ENCODE measurements at regions not wholly inside any gene's neighbourhood (a gene's known extent, or its start where the extent isn't known, plus 50 kb on each side); places are given as distances from the start of the nearest gene placed in this dataset.

- H3K23ac ChIP-seq (ENCODE audit: low read length in 2 of 2): no peak overlapping the region
- H3K27me3 ChIP-seq (ENCODE audit: control insufficient read depth in 1 of 2, insufficient read depth in 1 of 2, low read length in 2 of 2): no peaks in the 10 kb centered on the region
- WGBS: 100% methylated on average over 3 of the region's 3 CpGs
- H2BK5ac ChIP-seq (ENCODE audit: low read depth, low read length, poor library complexity, severe bottlenecking): no peak overlapping the region
- no peak overlapping the region for H2BK12ac ChIP-seq (ENCODE audit: low read length in 2 of 2)
- H4K91ac ChIP-seq (ENCODE audit: low read length): no peak overlapping the region
- H2BK15ac ChIP-seq (ENCODE audit: low read depth, poor library complexity, severe bottlenecking): no peak overlapping the region
- no peak overlapping the region for H4K8ac ChIP-seq (ENCODE audit: low read length)
- no peak overlapping the region for H3K4me3 ChIP-seq (ENCODE audit: insufficient read depth in 1 of 2, low read depth in 1 of 2, low read length in 2 of 2)
- no peak overlapping the region for H3K4ac ChIP-seq (ENCODE audit: low read depth in 1 of 2, low read length in 2 of 2)
- H2AK5ac ChIP-seq (ENCODE audit: low read length, severe bottlenecking): no peak overlapping the region
- no peaks in the 10 kb centered on the region for H3K36me3 ChIP-seq (ENCODE audit: control insufficient read depth in 1 of 2, insufficient read depth in 2 of 2, low read depth in 1 of 2, low read length in 2 of 2)
- H3K27ac ChIP-seq (ENCODE audit: low read length, poor library complexity, severe bottlenecking): no peak overlapping the region
- no peak overlapping the region for H3K9ac ChIP-seq (ENCODE audit: low read length)
- H3K4me2 ChIP-seq (ENCODE audit: low read length, poor library complexity, severe bottlenecking): no peak overlapping the region
- H3K4me1 ChIP-seq (ENCODE audit: control insufficient read depth, insufficient read depth, low read depth, low read length): no peaks in the 10 kb centered on the region
- H2AFZ ChIP-seq (ENCODE audit: low read depth, low read length): no peak overlapping the region
- H2BK120ac ChIP-seq (ENCODE audit: low read depth, low read length): no peak overlapping the region
- no peak overlapping the region for H3K14ac ChIP-seq (ENCODE audit: low read length in 2 of 2)
- no peak for DNase-seq
- H3K9me3 ChIP-seq (ENCODE audit: control insufficient read depth, low read length): no peaks in the 10 kb centered on the region
- no peaks in the 10 kb centered on the region for H3K79me1 ChIP-seq (replicated peaks; ENCODE audit: low read length, poor library complexity, severe bottlenecking)
- no peak overlapping the region for H3K18ac ChIP-seq (ENCODE audit: low read depth in 1 of 2, low read length in 2 of 2)
Measured at GRCh38 chr6:149225370-149225769, 92.1 kb upstream of the TAB2 start.

GRCh38 chr6:149225946-149226345 lies 91.6 kb upstream of the TAB2 start:
- Histone ChIP-seq H3K18ac (ENCODE audit: low read depth in 1 of 2, low read length in 2 of 2) (no peak overlapping the region), H2BK15ac (ENCODE audit: low read depth, poor library complexity, severe bottlenecking) (no peak overlapping the region), H3K4ac (ENCODE audit: low read depth in 1 of 2, low read length in 2 of 2) (no peak overlapping the region), H3K27me3 (ENCODE audit: control insufficient read depth in 1 of 2, insufficient read depth in 1 of 2, low read length in 2 of 2) (no peaks in the 10 kb centered on the region), H2AK5ac (ENCODE audit: low read length, severe bottlenecking) (no peak overlapping the region), H4K8ac (ENCODE audit: low read length) (no peak overlapping the region), H3K27ac (ENCODE audit: low read length, poor library complexity, severe bottlenecking) (no peak overlapping the region), H4K91ac (ENCODE audit: low read length) (no peak overlapping the region), H3K4me3 (ENCODE audit: insufficient read depth in 1 of 2, low read depth in 1 of 2, low read length in 2 of 2) (no peak overlapping the region), H3K14ac (ENCODE audit: low read length in 2 of 2) (no peak overlapping the region), H3K79me1 (replicated peaks; ENCODE audit: low read length, poor library complexity, severe bottlenecking) (no peaks in the 10 kb centered on the region), H3K23ac (ENCODE audit: low read length in 2 of 2) (no peak overlapping the region), H3K4me1 (ENCODE audit: control insufficient read depth, insufficient read depth, low read depth, low read length) (no peaks in the 10 kb centered on the region), H2AFZ (ENCODE audit: low read depth, low read length) (no peak overlapping the region), H3K9ac (ENCODE audit: low read length) (no peak overlapping the region), H3K4me2 (ENCODE audit: low read length, poor library complexity, severe bottlenecking) (no peak overlapping the region), H2BK120ac (ENCODE audit: low read depth, low read length) (no peak overlapping the region), H2BK5ac (ENCODE audit: low read depth, low read length, poor library complexity, severe bottlenecking) (no peak overlapping the region), H3K9me3 (ENCODE audit: control insufficient read depth, low read length) (no peaks in the 10 kb centered on the region), H3K36me3 (ENCODE audit: control insufficient read depth in 1 of 2, insufficient read depth in 2 of 2, low read depth in 1 of 2, low read length in 2 of 2) (no peaks in the 10 kb centered on the region), H2BK12ac (ENCODE audit: low read length in 2 of 2) (no peak overlapping the region)
- no peak for DNase-seq
- 97% methylated on average over 10 of the region's 10 CpGs for WGBS

- Histone ChIP-seq H3K4me3 (ENCODE audit: insufficient read depth in 1 of 2, low read depth in 1 of 2, low read length in 2 of 2) (no peak overlapping the region), H2BK5ac (ENCODE audit: low read depth, low read length, poor library complexity, severe bottlenecking) (no peak overlapping the region), H3K18ac (ENCODE audit: low read depth in 1 of 2, low read length in 2 of 2) (no peak overlapping the region), H3K14ac (ENCODE audit: low read length in 2 of 2) (no peak overlapping the region), H2BK15ac (ENCODE audit: low read depth, poor library complexity, severe bottlenecking) (no peak overlapping the region), H2BK120ac (ENCODE audit: low read depth, low read length) (no peak overlapping the region), H3K79me1 (replicated peaks; ENCODE audit: low read length, poor library complexity, severe bottlenecking) (no peaks in the 10 kb centered on the region), H3K9ac (ENCODE audit: low read length) (no peak overlapping the region), H3K23ac (ENCODE audit: low read length in 2 of 2) (no peak overlapping the region), H3K4me1 (ENCODE audit: control insufficient read depth, insufficient read depth, low read depth, low read length) (peaks cover 5% of the 10 kb centered on the region), H3K9me3 (ENCODE audit: control insufficient read depth, low read length) (no peaks in the 10 kb centered on the region), H2BK12ac (ENCODE audit: low read length in 2 of 2) (no peak overlapping the region), H2AFZ (ENCODE audit: low read depth, low read length) (no peak overlapping the region), H4K8ac (ENCODE audit: low read length) (no peak overlapping the region), H3K27me3 (ENCODE audit: control insufficient read depth in 1 of 2, insufficient read depth in 1 of 2, low read length in 2 of 2) (no peaks in the 10 kb centered on the region), H4K91ac (ENCODE audit: low read length) (no peak overlapping the region), H3K36me3 (ENCODE audit: control insufficient read depth in 1 of 2, insufficient read depth in 2 of 2, low read depth in 1 of 2, low read length in 2 of 2) (no peaks in the 10 kb centered on the region), H3K4me2 (ENCODE audit: low read length, poor library complexity, severe bottlenecking) (no peak overlapping the region), H2AK5ac (ENCODE audit: low read length, severe bottlenecking) (no peak overlapping the region), H3K27ac (ENCODE audit: low read length, poor library complexity, severe bottlenecking) (no peak overlapping the region), H3K4ac (ENCODE audit: low read depth in 1 of 2, low read length in 2 of 2) (no peak overlapping the region)
- no peak for DNase-seq
- WGBS: 88% methylated on average over 4 of the region's 5 CpGs
Measured at GRCh38 chr6:149227796-149228195, 89.7 kb upstream of the TAB2 start.

GRCh38 chr6:149228311-149228955 lies 89.1 kb upstream of the TAB2 start:
- Histone ChIP-seq H3K27ac (ENCODE audit: low read length, poor library complexity, severe bottlenecking) (no peak overlapping the region), H3K9me3 (ENCODE audit: control insufficient read depth, low read length) (no peaks in the 10 kb centered on the region), H4K8ac (ENCODE audit: low read length) (no peak overlapping the region), H3K4ac (ENCODE audit: low read depth in 1 of 2, low read length in 2 of 2) (no peak overlapping the region), H2BK12ac (ENCODE audit: low read length in 2 of 2) (no peak overlapping the region), H4K91ac (ENCODE audit: low read length) (no peak overlapping the region), H3K27me3 (ENCODE audit: control insufficient read depth in 1 of 2, insufficient read depth in 1 of 2, low read length in 2 of 2) (no peaks in the 10 kb centered on the region), H3K4me3 (ENCODE audit: insufficient read depth in 1 of 2, low read depth in 1 of 2, low read length in 2 of 2) (no peak overlapping the region), H3K14ac (ENCODE audit: low read length in 2 of 2) (no peak overlapping the region), H2AFZ (ENCODE audit: low read depth, low read length) (no peak overlapping the region), H3K4me1 (ENCODE audit: control insufficient read depth, insufficient read depth, low read depth, low read length) (peaks cover 10% of the 10 kb centered on the region), H2BK120ac (ENCODE audit: low read depth, low read length) (no peak overlapping the region), H3K18ac (ENCODE audit: low read depth in 1 of 2, low read length in 2 of 2) (no peak overlapping the region), H2BK15ac (ENCODE audit: low read depth, poor library complexity, severe bottlenecking) (no peak overlapping the region), H3K4me2 (ENCODE audit: low read length, poor library complexity, severe bottlenecking) (no peak overlapping the region), H2AK5ac (ENCODE audit: low read length, severe bottlenecking) (no peak overlapping the region), H3K23ac (ENCODE audit: low read length in 2 of 2) (no peak overlapping the region), H3K36me3 (ENCODE audit: control insufficient read depth in 1 of 2, insufficient read depth in 2 of 2, low read depth in 1 of 2, low read length in 2 of 2) (no peaks in the 10 kb centered on the region), H2BK5ac (ENCODE audit: low read depth, low read length, poor library complexity, severe bottlenecking) (no peak overlapping the region), H3K79me1 (replicated peaks; ENCODE audit: low read length, poor library complexity, severe bottlenecking) (no peaks in the 10 kb centered on the region), H3K9ac (ENCODE audit: low read length) (no peak overlapping the region)
- DNase-seq: no peak
- 88% methylated on average over 10 of the region's 12 CpGs for WGBS

Data from mesenchymal stem cell (in vitro differentiated cells and primary cell).